Adrenal gland (tissue), 9 donors: ENCODE measurements at regions not wholly inside any gene's neighbourhood (a gene's known extent, or its start where the extent isn't known, plus 50 kb on each side); places are given as distances from the start of the nearest gene placed in this dataset.

Experiments used
- DNase-seq, 7 donors: peaks; one replicate each; pipeline ENCODE4 v3.0.0-alpha.2; 2019 to 2020
- H3K27ac ChIP-seq, 5 donors: fragments of 200-600 bp; sonication (generic) in 4 of 5; 1 replicate in 3 of 5; 2 replicates in 2 of 5; pipeline versions ENCODE4 v1.5.1 to v1.8.0; 2016 to 2020; ENCODE audit warnings: mild to moderate bottlenecking in 1 of 5
- H3K27me3 ChIP-seq: fragments of 200-600 bp; 2 replicates; pipeline ENCODE4 v1.8.0; 2021
- H3K36me3 ChIP-seq, 2 donors: fragments of 200-600 bp; replicated peaks in 1 of 2; 1 replicate in 1 of 2; 2 replicates in 1 of 2; pipeline versions ENCODE4 v1.5.1 to v1.8.0; 2018 to 2022
- H3K4me1 ChIP-seq, 2 donors: fragments of 200-600 bp; replicated peaks in 1 of 2; 1 replicate in 1 of 2; 2 replicates in 1 of 2; pipeline versions ENCODE4 v1.5.1 to v1.8.0; 2018 to 2021
- H3K4me3 ChIP-seq, 4 donors: fragments of 200-600 bp; sonication (generic) in 3 of 4; one replicate each; pipeline ENCODE4 v1.5.1; 2016 to 2018
- H3K9me3 ChIP-seq, 3 donors: fragments of 200-600 bp; sonication (generic) in 1 of 3; replicated peaks in 1 of 3; 1 replicate in 2 of 3; 2 replicates in 1 of 3; pipeline versions ENCODE4 v1.5.1 to v1.8.0; 2016 to 2021
- CTCF ChIP-seq, 6 experiments: fragments of 450-650 bp in 4 of 6; fragments of 200-600 bp in 2 of 6; sonication (generic) in 1 of 6; IDR thresholded peaks; 1 replicate in 5 of 6; 2 replicates in 1 of 6; pipeline versions ENCODE4 v1.5.1 to v1.8.0; 2016 to 2021; ENCODE audit warnings: antibody characterized with exemption in 6 of 6, mild to moderate bottlenecking in 2 of 6, moderate library complexity in 1 of 6
- POLR2A ChIP-seq, 2 donors: fragments of 450-650 bp; IDR thresholded peaks; one replicate each; pipeline ENCODE4 v1.6.1; 2017; ENCODE audit warnings: antibody characterized with exemption in 2 of 2, mild to moderate bottlenecking in 2 of 2, moderate library complexity in 1 of 2
- WGBS, 4 donors: extraction: QIAGEN DNeasy Blood & Tissue Kit in 2 of 4; methylation state at CpG; one replicate each; pipeline versions ENCODE4 v1.1.5 to v1.1.7; 2013 to 2017; 5-methylcytosine and 5-hydroxymethylcytosine counted together
- intact Hi-C, 2 donors: fragments of 100-400 bp; cut with DNase I; formaldehyde crosslinking; loops; one replicate each; pipeline versions ENCODE4 v1.14.1 to v1.15.0; 2022 to 2023
- donor health status: healthy with polysubstance abuse.
- donor health status: Bipolar disorder and iron deficiency.
- donor health status: DM: yes; HTN: yes; CAD: no.
- donor health status: DM: no; HTN: no; CAD: no.
- donor health status: DM: no; HTN: no; CAD: no.

- no peaks in the 10 kb centered on the region for H3K4me1 ChIP-seq
- no peaks in the 10 kb centered on the region for H3K36me3 ChIP-seq
- DNase-seq = no peak
- H3K4me3 ChIP-seq = no peak overlapping the region
- 73 to 86% (median 78%) methylated on average over 3 of the region's 3 CpGs for WGBS, 4 donors
- no peaks in the 10 kb centered on the region for H3K9me3 ChIP-seq
- TF ChIP-seq CTCF (IDR thresholded peaks at IDR 0.05) (no peak), POLR2A (IDR thresholded peaks at IDR 0.05) (no peak)
- H3K27ac ChIP-seq = no peak overlapping the region
- intact Hi-C loops = no loop called here
- no peaks in the 10 kb centered on the region for H3K27me3 ChIP-seq
Observed at GRCh38 chrX:139081965-139082364, 370.4 kb upstream of the FGF13 start.

- no peaks in the 10 kb centered on the region for H3K9me3 ChIP-seq
- H3K36me3 ChIP-seq = no peaks in the 10 kb centered on the region
- peaks cover 4% of the 10 kb centered on the region for H3K27me3 ChIP-seq
- WGBS, 4 donors = 70 to 80% (median 78%) methylated on average over 2 of the region's 2 CpGs
- no peak for DNase-seq
- H3K4me1 ChIP-seq = no peaks in the 10 kb centered on the region
- no peak overlapping the region for H3K4me3 ChIP-seq
- TF ChIP-seq CTCF (IDR thresholded peaks at IDR 0.05) (no peak), POLR2A (IDR thresholded peaks at IDR 0.05) (no peak)
- H3K27ac ChIP-seq = no peak overlapping the region
- intact Hi-C loops = no loop called here
Observed at GRCh38 chrX:139079789-139080188, 368.3 kb upstream of the FGF13 start.

- 58 to 64% (median 60%) methylated on average over 8 of the region's 8 CpGs for WGBS, 4 donors
- Histone ChIP-seq H3K27ac (no peak overlapping the region), H3K4me3 (no peak overlapping the region), H3K36me3 (no peaks in the 10 kb centered on the region), H3K9me3 (no peaks in the 10 kb centered on the region), H3K4me1 (no peaks in the 10 kb centered on the region), H3K27me3 (peaks cover 4% of the 10 kb centered on the region)
- TF ChIP-seq CTCF (IDR thresholded peaks at IDR 0.05) (no peak), POLR2A (IDR thresholded peaks at IDR 0.05) (no peak)
- DNase-seq = no peak
- intact Hi-C loops = no loop called here
Observed at GRCh38 chrX:139078761-139079280, 367.3 kb upstream of the FGF13 start.

- WGBS, 4 donors = 35 to 54% (median 44%) methylated on average over 1 of the region's 1 CpG
- no peak overlapping the region for H3K4me3 ChIP-seq
Observed at GRCh38 chrX:139078342-139078741, 366.8 kb upstream of the FGF13 start.

More at GRCh38 chrX:139078342-139078741, 366.8 kb upstream of the FGF13 start:
- no peak for DNase-seq
- intact Hi-C loops = no loop called here
- Histone ChIP-seq H3K4me1 (no peaks in the 10 kb centered on the region), H3K9me3 (no peaks in the 10 kb centered on the region), H3K27me3 (peaks cover 4% of the 10 kb centered on the region), H3K36me3 (no peaks in the 10 kb centered on the region), H3K27ac (no peak overlapping the region)
- no peak for TF ChIP-seq CTCF (IDR thresholded peaks at IDR 0.05)
- no peak for TF ChIP-seq POLR2A (IDR thresholded peaks at IDR 0.05)
